Central memory CD8-positive, alpha-beta T cell (primary cell): ENCODE measurements at regions not wholly inside any gene's neighbourhood (a gene's known extent, or its start where the extent isn't known, plus 50 kb on each side); places are given as distances from the start of the nearest gene placed in this dataset.
"Not testable (repeated sequence)": the region's sequence is repeated elsewhere in the genome, so short reads cannot be mapped to it uniquely, and the experiment has no call there.

Experiments
- ATAC-seq: fragments of 150-1000 bp; cut with Tn5 transposase; replicated peaks from 2 replicates; pipeline ENCODE4 v1.10.0; 2022; ENCODE audit warnings: mild to moderate bottlenecking, moderate FRiP score, moderate number of reproducible peaks; ENCODE audit not compliant: poor library complexity, severe bottlenecking; ENCODE audit errors: extremely low read depth
- DNase-seq, 2 donors: peaks; one replicate each; pipeline ENCODE4 v3.0.0; 2021; ENCODE audit warnings: low spot score in 2 of 2
- H3K27ac Mint-ChIP-seq: one replicate; pipeline ENCODE4 v1.8.0; 2022; ENCODE audit warnings: low read depth, mild to moderate bottlenecking, moderate library complexity, mixed read lengths
- H3K27me3 Mint-ChIP-seq: one replicate; pipeline ENCODE4 v1.8.0; 2022; ENCODE audit warnings: mixed read lengths
- H3K36me3 Mint-ChIP-seq: one replicate; pipeline ENCODE4 v1.8.0; 2022; ENCODE audit warnings: mild to moderate bottlenecking, moderate library complexity, mixed read lengths; ENCODE audit not compliant: insufficient read depth
- H3K4me1 Mint-ChIP-seq: one replicate; pipeline ENCODE4 v1.8.0; 2022; ENCODE audit warnings: mixed read lengths
- H3K4me3 Mint-ChIP-seq: one replicate; pipeline ENCODE4 v1.8.0; 2022; ENCODE audit warnings: mild to moderate bottlenecking, moderate library complexity, mixed read lengths
- H3K9me3 Mint-ChIP-seq: one replicate; pipeline ENCODE4 v1.8.0; 2022; ENCODE audit warnings: mixed read lengths

DNA sequence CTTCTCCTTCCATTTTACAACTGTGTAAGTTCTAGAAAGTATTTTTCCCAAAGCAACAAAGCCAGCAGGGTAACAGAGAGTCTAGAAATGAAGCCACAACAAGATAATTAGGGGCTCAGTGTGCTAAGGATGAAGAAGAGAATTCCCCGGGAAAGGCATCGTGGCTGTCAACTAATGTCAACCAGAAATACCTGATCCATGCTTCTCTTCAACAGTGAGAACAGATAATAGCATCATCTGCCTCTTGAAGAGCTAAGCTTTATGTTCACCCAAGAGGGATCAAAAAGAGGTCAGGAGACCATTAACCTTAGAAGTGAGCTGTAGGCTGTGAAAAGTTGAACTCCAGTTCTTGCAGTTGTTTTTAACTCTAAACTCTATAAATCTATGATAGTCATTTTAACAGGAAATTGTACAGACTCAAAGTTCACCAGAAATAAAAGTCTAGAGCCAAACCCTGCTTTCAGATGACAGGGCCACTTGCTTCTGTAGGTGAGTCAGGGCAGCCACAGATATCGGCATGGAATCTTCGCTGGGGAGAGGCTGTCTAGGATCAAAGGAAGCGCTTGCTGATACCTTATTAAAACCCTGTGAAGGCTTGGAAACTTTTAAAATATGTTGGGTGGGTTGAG lies 540.7 kb upstream of the ID2 start:
- no peaks in the 10 kb centered on the region for H3K27me3 Mint-ChIP-seq
- H3K4me1 Mint-ChIP-seq: no peaks in the 10 kb centered on the region
- no peak overlapping the region for H3K4me3 Mint-ChIP-seq
- no peaks in the 10 kb centered on the region for H3K9me3 Mint-ChIP-seq
- DNase-seq (no peak), ATAC-seq (no peak)
- no peaks in the 10 kb centered on the region for H3K36me3 Mint-ChIP-seq
- H3K27ac Mint-ChIP-seq: no peak overlapping the region

DNA sequence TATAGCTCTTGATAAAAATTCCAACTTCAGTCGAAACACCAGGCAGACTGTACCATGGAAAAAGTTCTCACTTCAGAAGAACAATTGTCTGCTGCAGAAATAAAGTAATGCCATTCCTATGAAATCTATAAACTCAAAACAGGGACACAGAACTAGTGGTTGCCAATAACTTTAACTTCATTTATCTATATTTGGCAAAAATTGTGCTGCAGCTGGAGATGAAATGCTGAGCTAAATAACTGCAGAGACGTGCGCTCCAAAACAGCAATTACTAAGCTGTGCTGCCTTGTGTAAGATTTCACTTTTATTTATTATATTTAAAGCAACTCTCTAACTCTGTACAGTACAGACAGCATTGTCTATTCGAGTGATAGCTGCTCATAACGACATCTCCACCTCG lies 540.1 kb upstream of the ID2 start:
- DNase-seq: no peak

DNA sequence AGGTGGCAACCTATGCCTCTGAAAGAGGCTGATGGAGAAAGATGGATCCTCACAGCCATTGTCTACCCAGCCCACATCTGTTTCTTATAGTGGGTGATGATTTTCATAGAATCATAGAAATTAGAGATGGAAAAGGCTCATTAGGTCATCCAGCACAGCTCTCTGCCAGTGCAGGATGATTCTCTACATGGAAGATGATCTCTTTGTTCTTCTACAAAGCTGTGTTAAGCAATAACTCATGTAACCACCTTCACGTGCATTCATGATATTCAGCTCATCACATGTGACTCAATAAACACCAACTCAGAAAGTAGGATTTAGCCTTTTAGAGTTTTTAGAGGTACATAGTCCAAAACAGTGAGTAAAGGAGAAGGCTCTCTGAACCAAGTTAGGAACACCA lies 539.4 kb upstream of the ID2 start:
- Mint-ChIP-seq H3K36me3 (no peaks in the 10 kb centered on the region), H3K27ac (no peak overlapping the region), H3K9me3 (no peaks in the 10 kb centered on the region), H3K4me1 (no peaks in the 10 kb centered on the region), H3K27me3 (no peaks in the 10 kb centered on the region), H3K4me3 (no peak overlapping the region)
- DNase-seq: no peak
- ATAC-seq: no peak

More for the DNA sequence above, 540.1 kb upstream of the ID2 start:
- no peaks in the 10 kb centered on the region for H3K36me3 Mint-ChIP-seq
- no peak for ATAC-seq
- H3K27ac Mint-ChIP-seq: no peak overlapping the region
- no peak overlapping the region for H3K4me3 Mint-ChIP-seq
- no peaks in the 10 kb centered on the region for H3K9me3 Mint-ChIP-seq
- no peaks in the 10 kb centered on the region for H3K4me1 Mint-ChIP-seq
- no peaks in the 10 kb centered on the region for H3K27me3 Mint-ChIP-seq

DNA sequence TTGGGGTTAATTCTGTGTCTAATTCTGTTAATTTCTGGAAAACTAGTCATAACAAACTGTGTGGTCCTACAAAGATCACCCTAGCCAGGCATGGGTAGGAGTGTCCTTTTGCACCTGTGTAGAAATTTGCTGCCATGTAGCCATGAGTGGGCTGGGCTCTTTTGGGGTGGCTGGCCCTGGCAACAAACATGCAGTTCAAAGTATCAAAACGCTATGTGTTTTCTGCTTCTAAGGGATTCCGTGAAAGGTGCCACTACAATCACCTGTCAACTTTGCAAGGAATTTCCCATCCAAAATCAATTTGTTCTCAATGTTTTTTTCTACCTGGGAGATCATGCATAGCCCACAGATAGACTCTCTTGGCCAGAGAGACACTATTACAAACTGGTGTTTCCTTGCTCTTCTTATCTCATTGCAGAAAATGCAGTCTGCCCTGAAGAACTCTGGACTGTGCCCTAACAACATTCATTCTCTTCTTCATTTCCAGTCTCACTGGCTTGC lies 537.7 kb upstream of the ID2 start:
- DNase-seq (no peak), ATAC-seq (no peak)
- no peak overlapping the region for H3K4me3 Mint-ChIP-seq
- no peaks in the 10 kb centered on the region for H3K4me1 Mint-ChIP-seq
- no peaks in the 10 kb centered on the region for H3K9me3 Mint-ChIP-seq
- H3K27me3 Mint-ChIP-seq: no peaks in the 10 kb centered on the region
- H3K27ac Mint-ChIP-seq: no peak overlapping the region
- H3K36me3 Mint-ChIP-seq: no peaks in the 10 kb centered on the region

DNA sequence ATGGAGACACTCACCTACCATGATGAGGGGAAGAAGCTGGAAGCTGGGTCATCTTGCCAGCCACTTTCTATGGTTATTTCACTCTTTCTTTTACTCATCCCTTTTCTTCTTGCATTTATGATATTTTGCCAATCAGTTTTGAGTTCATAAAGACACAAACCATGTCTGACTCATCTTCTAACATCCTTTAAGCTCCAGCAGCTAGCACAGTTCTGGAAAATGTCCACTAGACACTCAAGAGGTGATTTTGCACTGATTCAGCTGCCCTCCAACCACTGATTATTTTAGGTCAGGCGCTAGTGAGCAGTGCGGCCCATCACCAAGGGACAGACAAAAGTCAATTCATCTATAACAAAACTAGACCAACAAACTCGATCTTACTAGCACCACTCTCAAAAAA lies 537.1 kb upstream of the ID2 start:
- no peak for DNase-seq
- H3K27me3 Mint-ChIP-seq: no peaks in the 10 kb centered on the region
- no peak for ATAC-seq
- no peaks in the 10 kb centered on the region for H3K9me3 Mint-ChIP-seq
- H3K4me3 Mint-ChIP-seq: no peak overlapping the region
- H3K4me1 Mint-ChIP-seq: no peaks in the 10 kb centered on the region
- H3K36me3 Mint-ChIP-seq: no peaks in the 10 kb centered on the region
- H3K27ac Mint-ChIP-seq: no peak overlapping the region

DNA sequence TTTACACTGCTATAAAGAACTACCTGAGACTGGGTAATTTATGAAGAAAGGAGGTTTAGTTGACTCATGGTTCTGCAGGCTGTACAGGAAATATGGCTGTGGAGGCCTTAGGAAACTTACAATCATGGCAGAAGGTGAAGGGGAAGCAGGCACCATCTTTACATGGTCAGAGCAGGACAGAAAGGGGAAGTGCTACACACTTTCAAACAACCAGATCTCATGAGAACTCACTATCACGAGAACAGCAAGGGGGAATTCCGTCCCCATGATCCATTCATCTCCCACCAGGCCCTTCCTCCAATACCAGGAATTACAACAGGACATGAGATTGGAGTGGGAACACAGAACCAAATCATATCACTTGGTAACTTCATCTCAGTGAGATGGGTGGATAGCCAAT lies 536.5 kb upstream of the ID2 start:
- H3K4me3 Mint-ChIP-seq, ATAC-seq, H3K27ac Mint-ChIP-seq, DNase-seq, H3K27me3 Mint-ChIP-seq, H3K9me3 Mint-ChIP-seq, H3K36me3 Mint-ChIP-seq, H3K4me1 Mint-ChIP-seq: not testable (repeated sequence)

DNA sequence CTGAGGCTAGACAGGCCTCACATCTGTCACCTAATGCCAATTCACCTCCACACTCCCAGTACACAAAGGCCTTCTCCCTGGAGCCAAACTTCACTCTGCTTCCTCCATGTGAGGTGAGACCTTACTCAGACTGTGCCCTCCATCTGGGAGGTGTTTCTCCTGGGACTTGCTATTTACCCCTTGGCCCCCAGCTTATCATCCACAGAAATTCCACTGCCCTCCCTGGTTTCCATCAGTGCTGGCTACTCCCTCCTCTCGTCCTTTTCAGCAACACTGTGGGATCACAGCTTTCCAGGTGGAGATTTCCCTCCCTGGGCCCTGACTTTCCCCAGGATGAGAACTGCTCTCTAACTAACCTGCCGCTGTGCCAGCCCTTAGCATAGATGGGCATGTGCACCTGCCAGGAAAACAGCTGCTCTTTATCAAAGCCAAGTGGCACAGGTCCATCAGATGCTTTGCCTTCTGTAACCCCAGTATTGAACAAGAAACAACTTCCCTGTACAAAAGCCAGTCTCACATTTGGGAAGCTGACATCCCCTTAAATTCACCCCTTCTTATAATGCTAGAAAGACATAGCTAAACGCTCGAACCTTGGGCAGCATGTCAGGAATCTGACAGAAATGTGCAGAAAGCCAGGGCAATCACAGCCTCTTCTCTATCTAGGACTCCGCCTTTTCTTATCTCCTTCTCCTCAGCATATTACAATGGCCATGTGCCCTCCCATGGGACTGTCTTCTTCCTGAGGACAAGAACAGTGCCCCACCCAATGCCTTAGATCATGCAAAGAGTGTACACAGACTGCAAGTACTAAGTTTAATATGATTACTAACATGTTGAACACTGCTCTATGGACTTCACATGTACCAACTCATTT lies 535.5 kb upstream of the ID2 start:
- no peaks in the 10 kb centered on the region for H3K36me3 Mint-ChIP-seq
- H3K27ac Mint-ChIP-seq: no peak overlapping the region
- H3K4me3 Mint-ChIP-seq: no peak overlapping the region
- ATAC-seq (no peak), DNase-seq (no peak)
- no peaks in the 10 kb centered on the region for H3K27me3 Mint-ChIP-seq
- no peaks in the 10 kb centered on the region for H3K4me1 Mint-ChIP-seq
- no peaks in the 10 kb centered on the region for H3K9me3 Mint-ChIP-seq

DNA sequence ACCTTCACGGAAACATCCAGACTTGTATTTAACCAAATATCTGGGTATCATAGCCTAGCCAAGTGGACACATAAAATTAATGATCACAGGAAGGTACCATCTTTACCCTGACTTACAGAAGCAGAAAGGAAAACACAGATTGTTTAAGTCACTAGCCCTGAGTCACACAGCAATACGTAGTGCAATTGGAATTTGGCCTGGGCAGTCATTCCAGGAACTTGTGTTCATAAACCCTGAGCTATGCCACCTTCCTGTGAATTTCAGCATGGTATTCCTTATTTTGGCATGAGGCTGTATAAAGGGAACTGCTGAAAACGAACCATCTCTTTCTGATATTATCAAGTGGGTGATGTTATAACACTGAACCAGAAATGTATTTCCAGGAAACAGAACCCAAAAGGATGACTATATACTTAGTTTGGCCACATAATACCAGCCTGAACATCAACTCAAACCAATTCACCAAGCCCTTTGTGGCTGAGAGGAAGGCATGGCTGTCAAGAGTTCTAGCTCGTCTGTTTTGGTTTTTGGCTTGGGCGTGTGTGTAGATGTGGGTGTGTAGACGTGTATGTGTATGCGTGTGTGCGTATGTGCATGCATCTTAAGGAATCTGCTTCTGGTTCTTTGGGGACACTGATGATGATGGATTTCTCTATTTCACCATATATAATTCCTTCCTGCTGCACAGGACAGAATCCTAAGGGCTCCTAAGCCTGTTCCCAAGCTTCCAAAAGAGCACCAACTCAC lies 533.4 kb upstream of the ID2 start:
- no peak for ATAC-seq
- peaks cover 2% of the 10 kb centered on the region for H3K36me3 Mint-ChIP-seq
- no peak overlapping the region for H3K4me3 Mint-ChIP-seq
- no peaks in the 10 kb centered on the region for H3K27me3 Mint-ChIP-seq
- no peak for DNase-seq
- no peak overlapping the region for H3K27ac Mint-ChIP-seq
- H3K9me3 Mint-ChIP-seq: no peaks in the 10 kb centered on the region
- H3K4me1 Mint-ChIP-seq: peaks cover 13% of the 10 kb centered on the region

DNA sequence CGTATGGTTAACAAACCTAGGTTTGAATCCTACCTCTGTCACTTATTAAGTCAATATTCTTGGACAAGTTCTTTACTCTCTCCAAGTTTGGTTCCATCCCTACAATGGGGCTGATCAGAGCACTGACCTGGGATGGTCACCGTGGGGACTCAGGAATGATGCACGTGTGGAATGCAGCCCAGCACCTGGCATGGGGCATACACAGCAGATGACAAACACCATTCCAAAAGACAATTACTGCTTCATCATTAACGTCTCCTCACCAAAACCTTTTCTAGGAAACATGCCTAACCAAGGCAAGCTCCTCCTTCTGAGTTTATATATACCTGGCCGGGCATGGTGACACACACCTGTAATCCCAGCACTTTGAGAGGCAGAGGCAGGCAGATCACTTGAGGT lies 532.9 kb upstream of the ID2 start:
- DNase-seq (no peak), ATAC-seq (no peak)
- Mint-ChIP-seq H3K9me3 (no peaks in the 10 kb centered on the region), H3K4me3 (no peak overlapping the region), H3K4me1 (peaks cover 19% of the 10 kb centered on the region), H3K36me3 (peaks cover 2% of the 10 kb centered on the region), H3K27me3 (no peaks in the 10 kb centered on the region), H3K27ac (no peak overlapping the region)

DNA sequence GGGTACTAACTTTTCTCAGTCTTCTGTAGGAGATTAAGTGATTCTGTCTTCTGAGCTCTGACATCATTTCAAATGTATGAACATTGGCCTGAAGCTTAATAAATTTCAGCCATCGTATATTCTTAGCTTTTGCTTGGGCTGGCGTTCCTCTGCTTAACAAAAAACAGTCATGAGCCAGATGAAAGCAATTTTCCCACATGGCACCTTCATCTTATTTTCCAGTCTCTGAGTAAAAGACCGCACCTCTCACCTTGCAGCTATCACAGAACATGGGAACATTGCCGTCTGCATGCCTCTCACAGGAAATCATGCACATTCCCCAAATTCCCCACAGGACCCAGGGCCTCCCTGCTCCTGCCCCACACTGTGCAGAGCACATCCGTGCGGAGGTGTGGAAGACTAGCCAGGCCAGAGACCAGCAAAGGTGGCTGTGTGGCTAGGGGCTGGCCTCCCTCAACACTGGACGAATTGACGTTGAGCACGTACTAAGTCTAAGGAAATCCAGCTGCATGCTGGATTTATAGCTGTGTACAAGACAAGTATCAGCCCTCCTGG lies 531.8 kb upstream of the ID2 start:
- peaks cover 2% of the 10 kb centered on the region for H3K36me3 Mint-ChIP-seq
- DNase-seq (no peak), ATAC-seq (no peak)
- H3K9me3 Mint-ChIP-seq: no peaks in the 10 kb centered on the region
- peaks cover 20% of the 10 kb centered on the region for H3K4me1 Mint-ChIP-seq
- H3K27ac Mint-ChIP-seq: no peak overlapping the region
- H3K4me3 Mint-ChIP-seq: no peak overlapping the region
- H3K27me3 Mint-ChIP-seq: no peaks in the 10 kb centered on the region

DNA sequence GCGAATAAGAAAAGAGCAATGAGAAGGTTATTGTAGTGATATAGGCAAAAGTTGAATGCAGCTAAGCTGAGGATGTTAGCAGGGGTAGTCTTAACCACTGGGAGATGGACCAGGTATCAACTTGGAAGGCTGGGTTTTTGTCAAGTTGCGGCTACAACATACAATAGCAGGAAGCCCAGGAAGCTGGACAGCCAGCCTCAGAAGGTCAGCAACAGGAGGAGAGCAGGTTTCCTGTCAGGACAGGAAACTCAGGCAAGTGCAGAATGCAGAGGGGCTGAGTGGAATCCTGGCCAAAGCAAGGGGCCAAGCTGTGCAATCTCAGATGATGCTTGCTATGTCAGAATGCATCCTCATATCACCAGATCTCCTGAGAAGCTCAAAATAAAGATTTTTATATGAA lies 530.0 kb upstream of the ID2 start:
- ATAC-seq: no peak
- Mint-ChIP-seq H3K27ac (no peak overlapping the region), H3K4me3 (no peak overlapping the region), H3K36me3 (peaks cover 2% of the 10 kb centered on the region), H3K27me3 (no peaks in the 10 kb centered on the region), H3K9me3 (no peaks in the 10 kb centered on the region), H3K4me1 (peaks cover 20% of the 10 kb centered on the region)
- DNase-seq: no peak

DNA sequence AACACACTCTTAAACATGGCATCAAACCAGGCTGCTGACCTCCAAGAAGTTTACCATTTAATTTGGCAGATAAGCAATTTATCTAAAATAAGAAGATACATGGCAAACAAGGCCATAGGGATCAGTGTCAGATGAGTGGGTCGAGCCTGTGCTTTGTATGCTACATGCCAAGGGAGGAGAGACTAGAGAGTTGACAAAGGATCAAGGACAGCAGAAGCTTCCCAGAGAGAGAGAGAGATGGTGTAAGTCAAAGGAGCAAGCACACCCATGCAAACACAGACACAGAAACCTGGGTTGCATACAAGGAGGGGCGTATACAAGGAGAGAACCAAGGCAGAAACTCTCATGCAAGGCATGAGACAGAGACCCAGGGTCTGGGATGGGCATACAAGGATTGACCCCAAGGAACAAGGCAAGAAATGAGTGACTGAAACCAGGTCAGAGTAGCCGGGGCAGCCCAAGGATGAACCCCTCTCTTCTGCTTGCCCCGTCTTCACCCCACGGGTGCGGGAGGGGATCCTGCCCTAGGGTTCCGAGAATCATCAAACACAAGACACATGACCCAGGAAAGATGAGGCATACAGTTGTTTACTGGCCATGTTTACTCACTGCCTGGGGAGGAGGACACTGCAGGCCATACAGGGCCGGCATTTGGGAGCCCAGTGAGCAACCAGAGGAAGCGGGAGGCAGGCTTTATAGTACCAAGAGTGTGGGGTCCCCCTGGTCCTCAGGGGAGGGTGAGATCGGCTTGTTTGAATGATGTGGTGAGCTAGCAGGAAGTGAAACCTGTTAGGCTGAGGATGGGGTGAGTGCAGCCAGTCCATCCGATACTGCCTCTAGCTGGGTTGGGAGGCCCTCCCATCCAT lies 529.2 kb upstream of the ID2 start:
- ATAC-seq (no peak), DNase-seq (no peak)
- no peaks in the 10 kb centered on the region for H3K27me3 Mint-ChIP-seq
- H3K36me3 Mint-ChIP-seq: peaks cover 2% of the 10 kb centered on the region
- peak overlapping the region; percentile 26 for H3K27ac Mint-ChIP-seq
- no peak overlapping the region for H3K4me3 Mint-ChIP-seq
- peaks cover 20% of the 10 kb centered on the region for H3K4me1 Mint-ChIP-seq
- no peaks in the 10 kb centered on the region for H3K9me3 Mint-ChIP-seq
